Fibroblast of the conjunctiva (primary cell): ENCODE measurements at regions not wholly inside any gene's neighbourhood (a gene's known extent, or its start where the extent isn't known, plus 50 kb on each side); places are given as distances from the start of the nearest gene placed in this dataset.
"Not testable (repeated sequence)": the region's sequence is repeated elsewhere in the genome, so short reads cannot be mapped to it uniquely, and the experiment has no call there.

Experiments
- DNase-seq: peaks from one replicate; pipeline ENCODE4 v3.0.0-alpha.2; 2010; ENCODE audit warnings: low read depth

DNA sequence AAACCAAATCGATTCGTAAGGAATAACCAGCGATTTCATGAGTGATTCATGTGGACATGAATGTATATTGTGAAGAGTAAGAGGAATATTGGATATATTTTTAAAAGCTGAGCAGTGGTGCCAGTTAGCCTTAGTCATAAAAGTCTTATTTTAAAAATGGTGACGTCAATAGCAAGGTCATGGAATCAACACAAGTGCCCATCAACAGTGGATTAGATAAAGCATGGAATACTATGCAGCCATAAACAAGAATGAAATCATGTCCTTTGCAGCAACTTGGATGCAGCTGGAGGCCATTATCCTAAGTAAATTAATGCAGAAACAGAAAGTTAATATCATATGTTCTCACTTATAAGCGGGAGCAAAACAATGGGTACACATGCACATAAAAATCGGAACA lies 89.0 kb upstream of the STOX2 start:
- DNase-seq = no peak

DNA sequence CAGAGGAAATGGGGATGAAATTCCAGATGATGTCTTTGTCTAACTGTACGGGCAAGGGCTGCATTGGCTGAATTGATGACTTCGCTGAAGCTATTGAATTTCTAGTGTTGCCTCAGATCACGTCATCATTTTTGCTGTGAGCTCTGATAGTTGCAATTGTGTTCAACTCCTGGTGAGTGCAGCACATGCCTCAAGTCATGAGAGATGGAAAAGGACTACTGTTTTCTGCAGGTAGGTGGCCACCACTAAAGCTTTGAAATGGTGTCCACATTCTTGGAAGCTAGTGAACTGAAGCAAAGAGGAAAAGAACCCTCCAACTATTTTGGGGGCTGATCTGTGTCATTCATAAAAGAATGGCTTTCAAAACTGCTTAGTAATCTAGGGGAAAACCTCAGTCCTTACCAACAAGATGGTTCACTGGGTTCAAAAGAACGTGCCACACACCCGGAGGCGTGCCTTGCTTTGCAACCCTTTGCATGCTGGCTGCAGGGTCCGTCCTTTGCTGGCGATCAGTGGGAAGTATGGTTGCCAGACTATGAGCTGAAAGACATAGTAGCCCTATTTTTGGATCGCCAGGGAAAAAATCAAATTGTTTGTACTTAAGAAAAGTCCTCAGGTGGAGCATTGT lies 88.1 kb upstream of the STOX2 start:
- no peak for DNase-seq

- not testable (repeated sequence) for DNase-seq
Observed at GRCh38 chr4:183818591-183818990, 86.5 kb upstream of the STOX2 start.

DNA sequence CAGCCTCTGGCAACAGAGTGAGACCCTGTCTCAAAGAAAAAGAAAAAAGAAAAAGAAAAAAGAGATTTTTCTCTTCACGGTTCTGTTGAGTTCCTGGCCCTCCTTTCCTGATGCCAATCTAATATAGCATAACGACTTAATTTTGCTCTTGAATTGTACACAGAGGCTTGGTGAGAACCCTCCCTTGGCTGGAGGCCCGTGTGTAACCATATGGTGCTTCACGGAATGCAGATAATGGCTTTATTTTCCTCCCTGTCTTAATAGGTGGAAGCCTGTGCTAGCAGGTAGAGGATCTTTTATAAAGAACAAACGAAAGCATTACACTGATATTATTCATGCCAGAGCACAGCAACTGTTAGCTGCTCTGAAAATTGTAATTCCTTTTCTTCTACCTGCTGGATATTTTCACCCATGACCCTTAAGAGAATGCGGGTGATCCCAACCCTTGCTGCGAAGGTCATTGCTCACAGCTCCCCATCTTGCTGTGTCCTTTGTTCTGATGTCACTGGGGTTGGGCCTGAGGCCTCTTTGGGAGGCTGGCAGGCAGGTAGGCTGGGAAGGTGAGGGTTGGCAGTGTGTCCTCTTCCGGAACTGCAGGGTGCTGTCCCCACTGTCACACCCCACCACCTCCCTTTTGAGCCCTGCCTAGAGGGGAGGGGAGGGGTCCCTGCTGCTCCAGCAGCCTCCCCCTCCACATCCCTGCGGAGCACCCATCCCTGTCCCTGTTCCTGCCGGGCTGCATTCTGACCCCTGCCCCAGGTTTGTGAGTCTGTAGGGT lies 83.8 kb upstream of the STOX2 start:
- no peak for DNase-seq

DNA sequence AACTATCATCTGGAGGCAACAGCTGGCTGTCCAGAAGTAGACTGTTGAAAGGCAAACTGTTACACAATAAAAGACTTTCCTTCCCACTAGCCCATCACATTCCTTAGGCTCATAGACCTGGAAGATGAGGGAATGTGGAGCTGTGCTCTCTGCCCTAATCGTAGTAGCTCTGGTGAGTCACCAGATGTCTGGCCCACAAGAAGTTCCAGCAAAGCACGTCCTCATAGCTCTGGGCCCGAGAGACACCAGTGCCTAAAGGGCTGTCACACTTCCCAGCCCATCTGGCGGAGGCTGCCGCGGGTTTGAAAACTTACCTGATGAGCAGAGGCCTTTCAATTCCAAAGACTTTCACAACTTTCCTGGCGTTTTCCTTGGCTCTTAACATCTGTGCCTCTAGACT lies 81.7 kb upstream of the STOX2 start:
- no peak for DNase-seq

DNA sequence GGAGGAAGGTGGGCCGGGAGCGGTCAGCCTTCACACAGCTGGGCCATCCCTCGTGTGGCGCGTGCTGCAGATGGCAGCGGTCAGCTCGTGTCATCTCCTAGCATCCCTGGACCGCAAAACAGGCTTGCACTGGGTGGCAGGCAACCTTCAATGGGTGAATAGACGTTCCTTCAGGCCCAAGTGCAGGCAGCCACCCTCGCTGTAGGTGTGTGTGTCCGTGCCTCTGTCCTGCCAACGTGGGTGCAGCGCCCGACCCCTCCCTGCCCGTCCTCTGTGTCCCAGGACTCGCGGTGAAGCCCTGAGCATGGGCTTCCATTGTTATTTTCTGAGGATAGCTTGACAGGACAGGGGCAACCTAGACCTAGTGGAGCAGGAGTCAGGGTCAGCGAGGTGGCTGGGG lies 79.8 kb upstream of the STOX2 start:
- no peak for DNase-seq

DNA sequence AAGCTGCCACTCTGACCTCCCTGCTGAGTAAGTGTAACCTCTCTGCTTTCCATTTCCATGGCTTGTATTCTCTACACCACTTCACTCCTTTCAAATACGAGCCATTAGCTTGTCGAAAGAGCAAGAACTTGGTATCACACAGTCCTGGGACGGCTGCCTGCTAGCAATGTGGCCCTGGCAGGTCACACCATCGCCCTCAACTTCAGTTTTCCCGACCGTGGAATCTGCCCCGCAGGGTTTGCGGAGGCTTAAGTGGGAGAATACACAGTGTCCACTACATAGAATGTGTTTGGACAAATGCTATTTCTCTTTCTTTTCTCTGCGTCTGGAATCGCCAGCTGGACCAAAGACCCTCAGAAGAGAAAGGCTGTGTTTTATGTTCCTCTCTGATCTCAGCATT lies 78.6 kb upstream of the STOX2 start:
- no peak for DNase-seq

GRCh38 chr4:183828125-183828524 lies 77.0 kb upstream of the STOX2 start:
- DNase-seq = no peak

- DNase-seq = no peak
Observed at GRCh38 chr4:183828839-183829238, 76.3 kb upstream of the STOX2 start.

DNA sequence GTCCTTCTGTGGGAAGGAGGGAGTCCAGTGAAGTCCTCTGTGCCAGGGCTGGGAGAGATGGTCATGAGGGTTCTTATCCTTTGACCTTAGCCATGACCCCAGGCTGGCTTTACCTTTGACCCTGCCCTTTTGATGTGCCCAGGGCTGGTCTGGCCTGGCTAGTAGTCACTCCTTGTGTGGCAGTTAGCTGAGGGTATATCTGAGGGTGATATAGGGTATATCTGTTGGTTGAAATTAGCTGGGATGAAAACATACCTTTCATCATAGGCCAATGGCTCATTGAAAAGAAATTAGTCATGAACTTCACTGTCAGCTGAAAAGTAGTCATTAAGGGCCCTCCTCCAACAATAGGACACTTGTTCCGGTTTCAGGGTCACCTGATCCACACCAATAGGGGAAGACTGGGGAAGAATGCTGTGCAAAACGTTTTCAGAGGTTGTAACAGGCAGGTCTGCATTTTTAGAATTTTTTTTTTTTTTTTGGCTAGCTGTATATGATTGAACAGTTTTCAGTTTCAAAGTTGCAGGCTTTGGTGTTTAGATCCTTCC lies 74.6 kb upstream of the STOX2 start:
- no peak for DNase-seq

- no peak for DNase-seq
Observed at GRCh38 chr4:183831026-183831446, 74.1 kb upstream of the STOX2 start.

- no peak for DNase-seq
Observed at GRCh38 chr4:183831683-183832082, 73.4 kb upstream of the STOX2 start.

- DNase-seq = no peak
Observed at GRCh38 chr4:183832776-183833450, 72.2 kb upstream of the STOX2 start.

GRCh38 chr4:183834252-183834651 lies 70.9 kb upstream of the STOX2 start:
- DNase-seq = no peak

DNA sequence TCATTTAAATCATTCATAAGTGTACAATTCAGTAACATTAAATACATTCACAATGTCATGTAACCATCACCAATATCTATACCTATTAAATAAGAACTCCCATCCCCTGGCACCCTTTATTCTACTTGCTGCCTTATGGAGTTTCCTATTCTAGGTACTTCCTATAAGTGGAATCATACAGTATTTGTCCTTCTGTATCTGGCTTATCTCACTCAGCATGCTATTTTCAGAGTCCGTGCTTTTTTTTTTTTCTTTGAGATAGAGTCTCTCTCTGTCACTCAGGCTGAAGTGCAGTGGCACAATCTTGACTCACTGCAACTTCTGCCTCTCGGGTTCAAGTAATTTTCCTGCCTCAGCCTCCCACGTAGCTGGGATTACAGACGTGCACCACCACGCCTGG lies 67.9 kb upstream of the STOX2 start:
- no peak for DNase-seq

- DNase-seq = no peak
Observed at GRCh38 chr4:183838987-183839712, 66.0 kb upstream of the STOX2 start.

DNA sequence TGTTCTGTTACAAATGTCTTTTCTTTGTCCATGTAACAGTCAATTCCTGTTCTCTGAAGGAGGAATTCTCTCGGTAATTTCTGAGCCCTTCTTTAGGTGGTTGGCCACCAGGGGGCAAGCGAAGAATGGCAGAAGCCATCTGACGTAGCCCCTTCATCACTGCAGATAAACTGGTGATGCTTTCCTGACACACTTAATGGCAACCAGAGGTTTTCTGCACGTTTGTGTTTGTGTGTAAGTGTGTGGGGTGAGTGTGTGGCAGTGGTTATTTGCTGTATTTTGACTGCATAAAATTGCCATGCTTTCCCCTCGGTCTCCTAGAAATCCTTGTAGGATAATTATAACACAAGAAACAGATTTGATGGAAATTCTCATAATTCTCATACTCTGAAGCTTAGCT lies 64.8 kb upstream of the STOX2 start:
- DNase-seq = peak; percentile 64

GRCh38 chr4:183841001-183841400 lies 64.1 kb upstream of the STOX2 start:
- no peak for DNase-seq

GRCh38 chr4:183842129-183842528 lies 63.0 kb upstream of the STOX2 start:
- DNase-seq = no peak

DNA sequence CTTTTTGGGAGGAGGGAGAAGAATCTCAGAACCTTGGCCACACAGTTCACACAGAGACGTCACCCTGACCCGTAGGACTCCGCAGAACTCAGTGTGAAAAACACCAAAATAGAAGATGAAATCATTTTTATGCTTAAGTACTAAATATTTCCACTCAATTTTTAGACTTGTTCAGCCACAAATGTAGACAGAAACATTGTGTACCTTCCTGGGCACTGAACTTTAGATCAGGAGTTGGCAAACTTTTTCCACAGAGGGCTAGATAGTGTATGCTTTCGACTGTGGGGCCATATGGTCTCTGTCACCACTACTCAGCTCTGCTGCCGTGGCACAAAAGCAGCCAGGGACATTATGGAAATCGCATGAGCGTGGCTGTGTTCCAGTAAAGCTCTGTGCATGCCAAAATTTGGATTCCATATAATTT lies 61.8 kb upstream of the STOX2 start:
- DNase-seq = no peak

DNA sequence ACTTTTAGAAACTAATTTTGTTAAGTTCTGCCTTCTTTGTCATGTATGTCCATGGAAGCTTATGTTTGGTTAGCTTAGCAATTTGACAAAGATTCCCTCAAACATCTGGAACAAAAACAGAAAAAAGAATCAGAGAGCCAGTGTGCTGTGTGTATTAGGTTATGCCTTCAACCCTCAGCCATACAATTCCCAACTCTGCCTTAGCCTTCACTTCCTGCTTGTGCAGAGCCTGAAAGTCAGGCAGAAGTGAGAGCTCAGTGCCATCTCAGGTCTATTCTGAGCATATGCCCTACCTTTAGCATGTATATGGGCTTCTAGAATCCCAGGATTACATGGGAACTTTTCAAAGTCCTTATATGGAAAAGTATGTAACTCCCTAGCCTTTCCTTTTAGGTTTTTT lies 58.2 kb upstream of the STOX2 start:
- no peak for DNase-seq

GRCh38 chr4:183848805-183849204 lies 56.3 kb upstream of the STOX2 start:
- no peak for DNase-seq
